Suprapubic skin (tissue), 4 donors: ENCODE measurements at regions not wholly inside any gene's neighbourhood (a gene's known extent, or its start where the extent isn't known, plus 50 kb on each side); places are given as distances from the start of the nearest gene placed in this dataset.

Source experiments
- CTCF ChIP-seq, 2 donors: fragments of 200-600 bp in 1 of 2; fragments of 450-650 bp in 1 of 2; sonication (generic) in 1 of 2; IDR thresholded peaks; one replicate each; pipeline ENCODE4 v1.5.1; 2016 to 2019; ENCODE audit warnings: antibody characterized with exemption in 2 of 2, mild to moderate bottlenecking in 1 of 2, moderate library complexity in 1 of 2
- POLR2A ChIP-seq, 2 donors: fragments of 450-650 bp; IDR thresholded peaks; one replicate each; pipeline ENCODE4 v1.6.1; 2017; ENCODE audit warnings: antibody characterized with exemption in 2 of 2, mild to moderate bottlenecking in 2 of 2, moderate library complexity in 2 of 2
- POLR2AphosphoS5 ChIP-seq, 3 donors: sonication (generic); formaldehyde crosslinking; IDR thresholded peaks; one replicate each; pipeline ENCODE4 v1.6.1; 2017; ENCODE audit warnings: antibody characterized with exemption in 3 of 3

DNA sequence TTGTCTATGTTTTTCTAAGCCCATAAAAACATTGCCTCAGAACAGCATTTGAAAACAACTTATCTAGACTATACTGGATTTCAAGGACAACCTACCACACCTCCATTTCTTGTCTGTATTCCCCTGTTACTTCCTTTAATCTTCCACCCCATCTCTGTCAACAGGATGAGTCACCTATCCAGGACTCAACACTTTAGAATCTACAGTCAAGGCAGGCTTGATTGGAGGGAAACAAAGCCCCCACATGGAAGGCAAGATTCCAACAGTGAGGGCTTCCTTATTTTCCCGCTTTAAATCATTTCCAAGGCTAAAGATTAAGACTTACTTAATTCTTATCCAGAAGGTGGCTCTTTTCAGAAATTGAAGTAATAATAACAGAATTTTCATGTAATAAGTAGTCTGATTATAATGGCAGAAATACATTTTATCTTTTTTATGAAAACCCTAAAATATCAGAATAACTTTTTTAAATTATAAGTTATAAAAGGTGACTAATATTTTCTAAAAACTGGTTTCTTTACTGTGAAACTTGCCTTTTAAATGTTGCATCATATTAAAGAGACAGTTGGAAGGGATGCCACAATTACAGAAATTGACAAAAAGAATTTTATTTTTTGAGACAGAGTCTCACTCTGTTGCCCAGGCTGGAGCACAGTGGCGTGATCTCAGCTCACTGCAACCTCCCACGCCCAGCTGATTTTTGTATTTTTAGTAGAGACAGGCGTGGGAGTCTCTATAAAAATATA is 138.7 kb upstream of the CCDC150 start:
- TF ChIP-seq CTCF (IDR thresholded peaks at IDR 0.05) (no peak), POLR2AphosphoS5 (IDR thresholded peaks at IDR 0.05) (no peak), POLR2A (IDR thresholded peaks at IDR 0.05) (no peak)
